ENCODE measurements at regions not wholly inside any gene's neighbourhood (a gene's known extent, or its start where the extent isn't known, plus 50 kb on each side); places are given as distances from the start of the nearest gene placed in this dataset.

- TF ChIP-seq POLR2A (IDR thresholded peaks at IDR 0.05) = no peak
- TF ChIP-seq, protein P1, sequence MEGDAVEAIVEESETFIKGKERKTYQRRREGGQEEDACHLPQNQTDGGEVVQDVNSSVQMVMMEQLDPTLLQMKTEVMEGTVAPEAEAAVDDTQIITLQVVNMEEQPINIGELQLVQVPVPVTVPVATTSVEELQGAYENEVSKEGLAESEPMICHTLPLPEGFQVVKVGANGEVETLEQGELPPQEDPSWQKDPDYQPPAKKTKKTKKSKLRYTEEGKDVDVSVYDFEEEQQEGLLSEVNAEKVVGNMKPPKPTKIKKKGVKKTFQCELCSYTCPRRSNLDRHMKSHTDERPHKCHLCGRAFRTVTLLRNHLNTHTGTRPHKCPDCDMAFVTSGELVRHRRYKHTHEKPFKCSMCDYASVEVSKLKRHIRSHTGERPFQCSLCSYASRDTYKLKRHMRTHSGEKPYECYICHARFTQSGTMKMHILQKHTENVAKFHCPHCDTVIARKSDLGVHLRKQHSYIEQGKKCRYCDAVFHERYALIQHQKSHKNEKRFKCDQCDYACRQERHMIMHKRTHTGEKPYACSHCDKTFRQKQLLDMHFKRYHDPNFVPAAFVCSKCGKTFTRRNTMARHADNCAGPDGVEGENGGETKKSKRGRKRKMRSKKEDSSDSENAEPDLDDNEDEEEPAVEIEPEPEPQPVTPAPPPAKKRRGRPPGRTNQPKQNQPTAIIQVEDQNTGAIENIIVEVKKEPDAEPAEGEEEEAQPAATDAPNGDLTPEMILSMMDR (IDR thresholded peaks at IDR 0.05) = no peak
- no peak for TF ChIP-seq EP300 (IDR thresholded peaks at IDR 0.05)
These were observed 94.7 kb upstream of the JCAD start for GRCh38 chr10:30154126-30154525.

All from stomach (tissue), 4 donors.